GM18505 (cell line): ENCODE measurements at regions not wholly inside any gene's neighbourhood (a gene's known extent, or its start where the extent isn't known, plus 50 kb on each side); places are given as distances from the start of the nearest gene placed in this dataset.

Experiments used
- ATAC-seq: cut with Tn5 transposase; IDR thresholded peaks from one replicate; pipeline ENCODE4 v1.9.1; 2021; ENCODE audit not compliant: unreplicated experiment
- POLR2A ChIP-seq: IDR thresholded peaks from 4 replicates; pipeline ENCODE4 v1.6.1; 2011; ENCODE audit warnings: borderline replicate concordance; ENCODE audit not compliant: insufficient read depth, insufficient read length; ENCODE audit errors: extremely low read depth

GRCh38 chr3:167882057-167882667 is 146.6 kb downstream of the SERPINI1 start:
- TF ChIP-seq POLR2A: no peak
- peak; percentile 91 for ATAC-seq

- no peak for TF ChIP-seq POLR2A
- no peak for ATAC-seq
These were observed 144.7 kb downstream of the SERPINI1 start for GRCh38 chr3:167880183-167880582.

DNA sequence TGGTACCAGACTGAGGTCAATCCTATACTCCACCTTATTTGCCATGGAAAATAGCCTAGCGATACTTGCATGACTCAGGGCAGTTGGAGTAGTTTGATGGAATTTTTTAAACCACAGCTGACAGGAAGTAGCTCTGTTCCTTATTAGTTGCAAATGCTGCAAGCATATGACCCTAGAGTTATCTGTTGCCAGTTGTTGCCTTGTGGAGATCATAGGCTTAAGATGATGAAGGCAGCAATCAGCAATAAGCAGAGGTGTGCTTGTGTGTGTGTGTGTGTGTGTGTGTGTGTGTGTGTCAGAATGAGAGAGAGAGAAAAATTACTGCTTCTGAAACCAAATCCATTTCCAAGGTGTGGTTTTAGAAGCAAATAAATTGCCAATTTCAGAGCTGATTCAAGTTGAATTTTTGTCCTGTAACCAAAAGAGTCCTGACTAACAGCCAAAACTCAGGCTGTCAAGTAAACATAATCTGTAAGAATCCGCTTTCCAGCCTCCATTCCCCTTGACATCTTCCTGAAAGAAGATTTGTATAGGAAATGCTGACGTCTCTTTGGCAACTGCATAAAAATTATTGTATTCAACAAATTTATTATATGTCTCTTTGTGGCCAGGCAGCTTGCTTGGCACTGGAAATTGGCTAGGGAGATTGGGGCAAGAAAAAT is 141.2 kb downstream of the SERPINI1 start:
- ATAC-seq: no peak
- TF ChIP-seq POLR2A: no peak
